DMS114 treated with DMSO at 0.1 percent for 48 hours (cell line): ENCODE measurements at regions not wholly inside any gene's neighbourhood (a gene's known extent, or its start where the extent isn't known, plus 50 kb on each side); places are given as distances from the start of the nearest gene placed in this dataset.
"Not testable (repeated sequence)": the region's sequence is repeated elsewhere in the genome, so short reads cannot be mapped to it uniquely, and the experiment has no call there.

Experiments
- DNase-seq: peaks from one replicate; lab custom pipeline; 2025; ENCODE audit not compliant: unreplicated experiment; lab: John Stamatoyannopoulos, UW

DNA sequence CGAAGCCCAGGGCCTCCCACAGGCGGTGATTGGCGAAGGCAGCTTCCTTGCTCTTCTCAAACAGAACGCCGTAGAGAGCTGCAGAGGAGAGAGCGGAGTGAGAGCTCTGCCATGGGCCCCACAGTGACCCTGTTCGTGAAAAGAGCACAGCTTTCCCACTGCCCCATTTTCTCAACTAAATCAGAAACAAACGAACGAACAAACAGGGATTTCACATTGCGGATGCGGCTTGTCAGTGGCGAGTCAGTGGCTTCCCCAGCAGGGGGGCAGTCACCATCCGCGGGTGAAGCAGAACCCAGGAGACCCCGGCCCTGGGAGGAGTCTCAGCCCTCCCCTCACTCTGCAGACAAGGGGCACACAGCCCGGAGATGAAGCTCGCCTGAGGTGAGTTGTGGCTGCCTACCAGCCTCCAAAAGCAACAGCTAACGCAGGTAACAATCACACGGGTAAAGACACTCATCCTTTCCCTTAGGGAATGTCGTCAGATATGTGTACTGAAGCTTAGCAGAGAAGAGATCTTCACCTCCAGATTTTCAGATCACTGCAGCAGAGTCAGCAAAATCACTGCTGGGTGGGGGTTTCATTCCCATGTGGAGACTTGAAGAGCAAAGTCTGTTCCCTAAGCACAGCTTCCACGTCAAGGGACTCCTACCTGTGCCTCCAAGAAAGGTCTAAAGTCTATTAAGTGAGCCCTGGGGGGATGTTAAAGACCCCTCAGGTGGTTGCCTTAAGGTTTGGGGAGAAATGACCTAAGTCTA is 51.2 kb upstream of the GPR31 start:
- DNase-seq: no peak

DNA sequence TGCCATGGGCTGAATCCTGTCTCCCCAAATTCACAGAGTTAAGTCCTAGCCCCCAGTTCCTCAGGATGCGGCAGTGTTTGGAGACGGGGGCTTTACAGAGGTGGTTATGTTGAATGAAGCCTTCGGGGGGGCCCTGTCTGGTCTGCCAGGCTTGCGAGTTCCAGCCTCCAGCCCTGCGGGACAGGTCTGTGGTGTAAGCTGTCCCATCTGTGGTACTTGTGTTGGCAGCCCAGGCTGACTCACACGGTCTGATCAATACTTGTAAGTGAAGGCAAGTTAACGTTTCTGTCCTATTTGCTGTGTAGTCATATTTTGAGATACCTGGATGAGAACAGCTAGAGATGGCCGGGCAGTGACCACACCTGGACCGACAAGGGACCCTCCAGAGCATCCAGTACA is 51.8 kb upstream of the GPR31 start:
- DNase-seq: no peak

DNA sequence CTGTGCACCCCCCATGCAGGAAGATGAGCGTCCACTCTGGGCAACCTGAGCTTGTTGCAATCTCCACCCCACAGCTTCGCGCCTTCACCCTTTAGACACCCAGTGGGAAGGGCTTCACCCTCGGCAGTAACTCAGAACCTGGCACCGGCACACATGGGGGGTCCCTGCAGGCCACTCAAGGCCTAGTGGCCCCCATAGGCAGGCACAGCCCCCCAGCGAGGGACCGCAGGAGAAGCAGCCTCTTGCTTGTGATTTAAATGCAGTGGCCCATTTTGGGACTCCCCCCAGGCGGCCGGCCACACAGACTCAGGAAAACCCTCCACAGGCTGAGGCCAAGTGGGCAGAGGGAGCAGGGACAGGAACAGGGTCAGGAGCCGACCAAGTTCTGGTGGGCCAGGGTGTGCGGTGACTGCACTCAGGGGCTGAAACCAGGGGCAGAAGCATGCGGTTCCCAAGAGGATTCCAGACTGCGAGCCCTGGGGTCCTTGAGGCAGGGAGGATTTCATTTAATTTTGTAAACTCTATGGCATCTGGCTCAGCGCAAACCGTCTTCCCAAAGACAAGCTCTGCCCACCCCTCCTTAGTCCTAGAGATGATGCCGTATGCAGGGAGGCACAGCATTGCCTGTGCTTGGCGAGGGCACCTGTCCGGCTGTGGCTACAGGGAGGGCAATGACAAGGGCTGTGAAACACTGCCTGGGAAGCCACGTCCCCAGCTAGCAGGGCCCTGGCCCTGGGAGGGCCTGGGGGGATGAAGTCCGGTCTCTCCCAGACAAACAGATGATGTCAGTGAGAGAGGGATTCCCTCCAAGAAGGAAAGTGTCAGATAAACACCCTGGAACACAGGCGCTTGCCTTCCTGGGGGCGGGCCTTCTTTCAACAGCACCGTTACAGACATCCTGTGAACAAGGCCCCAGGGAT is 52.9 kb upstream of the GPR31 start:
- no peak for DNase-seq

DNA sequence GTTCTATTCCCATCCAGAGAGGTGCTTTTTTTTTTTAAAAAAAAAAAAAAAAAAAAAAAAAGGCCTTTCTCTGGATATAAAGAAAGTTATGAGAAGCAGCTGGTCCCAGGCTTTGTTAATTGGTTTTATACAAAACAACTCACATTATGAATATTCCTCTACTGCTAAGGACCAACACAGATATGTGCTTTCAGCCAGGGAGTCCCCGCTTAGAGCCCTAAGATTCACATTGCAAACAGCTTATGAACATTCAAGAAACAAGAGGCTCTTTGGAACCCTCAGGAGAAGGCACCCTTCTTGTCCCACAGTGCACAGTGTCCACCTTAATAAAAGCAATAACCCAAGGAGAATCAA is 53.5 kb upstream of the GPR31 start:
- no peak for DNase-seq

DNA sequence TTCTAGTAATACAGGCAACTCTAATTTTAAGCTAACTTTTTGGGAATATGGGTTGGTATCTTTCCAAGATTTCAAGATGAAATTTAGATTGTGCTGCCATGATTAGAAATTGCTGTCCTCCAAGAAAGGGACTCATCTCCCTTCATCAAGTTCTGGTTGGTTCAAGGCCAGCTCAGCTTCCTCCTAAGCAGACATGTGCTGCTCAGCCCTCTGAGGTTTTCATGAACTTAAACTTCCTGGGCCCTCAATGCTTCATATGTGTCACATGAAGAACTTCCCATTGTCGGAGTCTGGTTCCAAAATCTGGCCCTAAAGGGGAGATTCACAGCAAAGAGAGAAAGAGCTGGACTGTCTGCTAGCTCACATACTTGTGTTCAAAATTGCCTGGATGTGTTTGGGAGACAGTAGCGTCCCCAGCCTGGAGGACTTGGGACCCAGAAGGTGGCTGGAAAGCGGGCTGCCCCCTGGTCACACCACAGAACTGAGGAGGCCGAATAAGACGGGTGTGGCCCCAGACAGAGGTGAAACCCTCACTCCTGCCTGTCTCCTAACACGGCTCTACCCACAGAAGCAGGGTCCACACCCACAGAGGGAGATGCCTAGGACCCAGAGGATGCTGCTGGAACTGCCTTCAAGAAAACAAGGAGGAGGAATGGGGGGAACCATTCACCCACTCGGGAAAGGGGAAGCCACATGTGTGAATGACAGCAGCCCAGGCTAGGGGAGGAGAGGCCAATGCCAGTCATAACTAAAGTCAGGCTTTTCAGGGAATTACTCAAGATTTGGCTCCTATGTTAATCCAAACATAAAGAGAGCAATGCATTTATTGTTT is 54.3 kb upstream of the GPR31 start:
- no peak for DNase-seq

DNA sequence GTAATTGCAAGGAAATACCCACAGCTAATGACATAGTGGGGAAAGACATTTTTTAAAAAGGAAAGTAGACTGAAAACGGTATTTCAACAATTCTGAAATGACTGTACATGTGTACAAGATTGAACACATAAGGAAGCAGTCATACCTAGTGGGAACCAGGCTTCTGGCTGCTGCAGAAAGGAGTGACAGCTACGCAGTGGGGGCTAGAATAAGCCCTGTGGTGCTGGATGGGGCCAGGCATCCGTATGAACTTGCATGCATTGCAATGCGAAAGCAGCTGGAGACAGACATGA is 54.9 kb upstream of the GPR31 start:
- DNase-seq: no peak

DNA sequence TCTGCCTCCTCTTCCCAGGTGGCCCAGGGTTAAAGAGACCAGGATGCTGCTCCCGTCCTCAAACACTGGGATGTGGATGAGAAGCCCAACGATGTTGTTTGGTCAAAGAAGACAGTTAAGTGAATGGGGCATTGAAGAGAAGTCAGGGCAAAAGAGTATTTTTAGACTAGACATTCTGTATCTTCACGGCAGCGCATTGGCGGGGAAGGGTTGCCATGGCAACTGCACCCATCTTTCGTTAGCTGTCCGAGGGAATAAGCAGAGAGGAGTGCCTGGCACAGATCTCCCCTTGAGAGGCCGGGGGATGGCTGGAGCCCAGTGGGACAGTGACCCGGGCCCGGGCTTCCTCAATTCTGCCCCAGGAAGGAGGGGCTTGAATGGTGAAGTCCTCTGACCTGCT is 56.4 kb upstream of the GPR31 start:
- DNase-seq: no peak

DNA sequence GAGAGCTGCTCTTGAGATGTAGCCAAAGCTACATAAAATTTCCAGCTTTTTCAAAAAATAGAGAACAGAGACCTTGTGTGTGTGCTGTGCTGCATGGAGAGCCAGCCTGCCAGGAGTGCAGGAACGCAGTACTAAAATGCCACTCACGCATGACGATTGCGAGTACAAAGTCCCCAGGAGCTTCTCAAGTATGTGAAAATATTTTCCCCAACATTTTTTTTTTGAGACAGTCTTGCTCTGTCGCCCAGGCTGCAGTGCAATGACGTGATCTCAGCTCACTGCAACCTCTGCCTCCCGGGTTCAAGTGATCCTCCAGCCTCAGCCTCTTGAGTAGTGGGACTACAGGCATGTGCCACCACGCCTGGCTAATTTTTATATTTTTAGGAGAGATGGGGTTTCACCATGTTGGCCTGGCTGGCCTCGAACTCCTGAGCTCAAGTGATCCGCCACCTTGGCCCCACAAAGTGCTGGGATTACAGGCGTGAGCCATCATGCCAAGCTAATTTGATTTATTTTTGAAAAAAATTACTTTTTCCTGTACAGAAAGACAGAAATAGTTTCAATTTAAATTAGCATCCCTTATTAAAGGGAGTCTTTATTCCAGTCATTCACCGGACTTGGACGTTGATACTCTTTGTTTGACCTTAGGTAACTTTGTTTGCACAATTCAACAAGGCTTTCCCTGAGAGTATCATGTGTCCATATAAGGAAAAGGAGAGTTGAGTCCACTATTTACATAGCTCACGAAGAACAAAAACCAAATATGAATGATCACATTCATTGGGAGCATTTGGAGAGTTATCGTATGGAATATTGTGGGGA is 57.9 kb upstream of the GPR31 start:
- DNase-seq: not testable (repeated sequence)

DNA sequence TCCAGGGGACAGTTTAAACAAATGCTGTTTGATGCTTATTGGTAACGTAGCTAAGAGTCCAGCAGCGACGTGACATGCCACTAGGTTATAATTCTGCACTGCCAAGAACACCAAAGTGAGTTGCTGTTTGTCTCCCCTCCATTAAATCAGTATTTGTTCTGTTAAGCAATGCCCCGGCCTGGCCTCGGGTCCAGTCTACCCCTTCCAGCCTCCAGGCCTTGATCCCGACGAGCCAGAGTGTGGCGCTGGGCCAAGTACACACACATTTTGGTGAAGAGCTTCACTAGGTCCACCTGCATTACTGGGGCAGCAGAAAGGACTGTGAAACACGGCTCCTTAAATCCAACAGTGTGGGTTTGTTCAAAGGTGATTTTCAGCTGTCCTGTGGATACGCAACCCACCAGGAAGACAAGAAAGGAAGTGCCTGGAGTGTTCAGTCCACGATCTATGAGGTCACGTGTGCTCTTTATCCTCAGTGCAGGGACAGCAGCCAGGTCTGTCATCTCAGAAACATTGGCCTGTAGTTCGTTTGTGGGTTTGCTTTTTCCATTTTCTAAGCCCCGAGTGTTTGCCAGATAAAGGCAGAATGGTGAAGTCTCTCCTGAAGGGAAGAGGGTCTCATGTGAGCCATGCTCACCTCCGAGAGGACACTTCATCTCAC is 58.7 kb upstream of the GPR31 start:
- DNase-seq: not testable (repeated sequence)

DNA sequence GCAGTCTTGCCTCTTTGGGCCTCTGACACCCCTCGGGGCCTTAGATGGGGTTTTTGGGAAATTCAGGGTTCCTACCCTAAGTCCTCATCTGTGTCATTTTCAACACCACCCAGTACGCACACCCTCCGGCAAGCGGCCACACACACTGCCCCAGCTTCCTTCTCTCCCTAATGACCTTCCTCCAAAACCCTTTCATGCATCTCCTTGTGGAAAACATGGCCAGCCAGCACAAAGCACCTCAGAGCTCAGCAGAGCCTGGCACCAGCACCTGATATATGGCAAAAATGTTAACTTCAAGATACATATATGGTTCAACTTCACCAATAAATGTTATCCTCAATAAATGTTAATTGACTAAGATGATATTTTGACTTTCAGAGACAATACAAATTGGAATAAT is 59.3 kb upstream of the GPR31 start:
- DNase-seq: not testable (repeated sequence)

DNA sequence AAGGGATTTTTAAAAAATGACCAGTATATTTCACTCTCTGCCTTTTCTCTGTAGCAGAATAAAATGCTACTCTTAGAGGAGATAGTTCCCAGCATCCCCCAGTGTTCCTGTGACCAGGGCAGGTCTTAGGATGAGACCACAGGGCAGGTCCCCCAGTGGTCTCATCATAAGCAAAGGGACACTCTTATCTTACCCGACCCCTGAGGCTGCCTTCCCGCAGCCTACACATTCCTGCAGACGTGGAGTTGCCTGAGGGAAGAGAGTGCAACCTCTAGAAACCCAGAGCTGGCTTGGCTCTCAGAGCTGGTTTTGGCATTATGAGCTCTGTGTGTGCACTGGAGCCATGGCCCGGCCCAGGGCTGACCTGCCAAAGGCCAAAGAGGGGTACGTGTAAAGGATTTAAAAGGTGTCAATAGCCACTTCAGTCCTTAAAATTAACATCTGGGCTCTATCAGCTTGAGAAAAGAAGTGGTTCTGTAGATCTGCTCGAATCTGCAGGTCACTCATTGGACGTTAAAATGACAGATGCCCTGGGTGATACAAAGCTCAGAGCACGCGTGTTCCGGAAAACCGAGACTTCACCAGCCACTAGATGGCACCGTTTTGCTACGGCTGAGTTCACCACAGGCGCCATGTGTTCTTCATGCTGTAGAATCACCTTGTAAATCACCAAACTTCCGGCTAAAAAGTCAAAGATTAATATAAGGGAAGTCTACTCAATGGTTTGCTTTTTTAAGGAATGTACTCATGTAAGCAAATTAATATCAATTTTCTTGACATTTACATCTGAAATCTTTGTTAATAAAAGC is 60.4 kb upstream of the GPR31 start:
- DNase-seq: peak; percentile 1

DNA sequence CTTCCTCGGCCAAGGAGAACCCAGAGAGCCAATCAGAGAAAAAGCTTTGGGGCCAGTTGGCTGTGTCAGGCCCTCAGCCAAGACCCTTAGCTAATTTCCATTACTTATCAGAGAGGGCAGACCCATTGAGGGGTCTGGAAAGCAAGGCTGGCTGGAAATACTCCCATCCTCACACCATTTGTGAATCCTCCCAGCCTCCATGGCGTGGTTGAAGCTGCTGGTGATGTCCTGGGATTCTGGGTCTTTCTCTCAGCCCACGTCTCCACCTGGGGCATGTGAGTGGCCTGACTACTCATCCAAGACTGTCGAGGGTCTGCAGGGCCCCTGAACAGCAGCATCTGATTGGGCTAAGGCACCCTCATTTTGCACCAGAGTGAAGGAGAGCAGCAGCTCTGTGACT is 61.3 kb upstream of the GPR31 start:
- not testable (repeated sequence) for DNase-seq

DNA sequence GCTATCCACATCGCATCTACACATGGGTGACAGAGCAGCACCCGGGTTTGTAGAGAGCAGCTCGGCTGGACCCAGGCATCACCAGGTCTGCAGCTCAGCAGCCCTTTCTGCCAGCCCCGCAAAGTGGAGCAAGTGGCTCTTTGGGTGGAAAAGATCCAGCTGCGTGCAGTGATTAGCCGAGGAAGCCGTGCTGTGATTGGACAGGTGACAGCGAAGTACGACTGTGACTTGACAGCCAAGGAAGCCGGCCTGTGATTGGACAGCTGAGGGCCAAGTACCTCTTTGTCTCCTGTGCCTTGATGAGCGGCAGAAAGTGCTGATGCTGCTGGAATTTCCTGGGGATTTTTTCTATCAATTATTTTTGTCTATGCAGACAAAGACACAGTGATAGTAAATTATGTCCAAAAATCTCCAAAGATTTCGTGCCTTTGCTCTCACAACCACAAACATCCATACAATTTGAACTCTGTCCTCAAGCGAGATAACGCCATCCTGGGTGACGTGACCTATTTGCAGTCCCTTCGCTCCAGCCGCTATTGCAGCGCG is 62.3 kb upstream of the GPR31 start:
- no peak for DNase-seq

DNA sequence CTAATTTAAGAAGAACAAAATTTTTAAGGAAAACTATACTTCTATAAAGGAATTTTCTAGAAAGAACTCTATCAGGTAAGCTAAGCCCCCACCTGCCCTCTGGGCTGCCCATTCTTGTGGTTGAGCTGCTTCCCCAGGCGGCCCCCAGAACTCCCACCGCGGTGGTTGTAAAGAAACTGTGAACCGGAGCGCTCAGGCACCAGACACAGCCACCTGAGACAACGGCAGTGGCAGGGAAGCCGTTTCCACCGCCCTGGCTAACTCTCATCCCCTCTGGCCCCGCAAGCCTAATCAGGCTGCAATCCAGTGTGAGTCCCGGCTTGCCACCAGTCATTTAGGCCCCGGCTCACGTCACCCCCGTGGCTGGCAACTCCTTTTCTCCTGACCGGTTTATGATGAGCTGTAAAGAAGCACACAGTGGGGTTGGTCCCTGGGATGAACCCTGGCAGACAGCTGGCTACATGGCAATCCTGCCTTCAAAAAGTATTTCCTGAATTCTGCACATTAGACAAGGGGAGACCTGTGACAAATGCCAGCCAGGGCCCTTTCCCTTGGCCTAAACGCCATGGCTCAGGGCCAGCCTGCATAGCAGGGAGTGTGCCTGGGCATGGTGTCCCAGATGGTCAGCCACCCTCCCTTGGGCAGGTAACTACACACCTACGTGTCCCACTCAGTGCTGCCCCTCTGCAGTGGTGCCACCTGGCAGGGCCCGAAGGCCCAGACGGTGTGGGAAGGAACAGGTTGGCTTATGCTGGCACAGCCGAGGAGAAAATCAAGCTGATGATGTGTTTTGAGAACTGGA is 63.8 kb upstream of the GPR31 start:
- no peak for DNase-seq

DNA sequence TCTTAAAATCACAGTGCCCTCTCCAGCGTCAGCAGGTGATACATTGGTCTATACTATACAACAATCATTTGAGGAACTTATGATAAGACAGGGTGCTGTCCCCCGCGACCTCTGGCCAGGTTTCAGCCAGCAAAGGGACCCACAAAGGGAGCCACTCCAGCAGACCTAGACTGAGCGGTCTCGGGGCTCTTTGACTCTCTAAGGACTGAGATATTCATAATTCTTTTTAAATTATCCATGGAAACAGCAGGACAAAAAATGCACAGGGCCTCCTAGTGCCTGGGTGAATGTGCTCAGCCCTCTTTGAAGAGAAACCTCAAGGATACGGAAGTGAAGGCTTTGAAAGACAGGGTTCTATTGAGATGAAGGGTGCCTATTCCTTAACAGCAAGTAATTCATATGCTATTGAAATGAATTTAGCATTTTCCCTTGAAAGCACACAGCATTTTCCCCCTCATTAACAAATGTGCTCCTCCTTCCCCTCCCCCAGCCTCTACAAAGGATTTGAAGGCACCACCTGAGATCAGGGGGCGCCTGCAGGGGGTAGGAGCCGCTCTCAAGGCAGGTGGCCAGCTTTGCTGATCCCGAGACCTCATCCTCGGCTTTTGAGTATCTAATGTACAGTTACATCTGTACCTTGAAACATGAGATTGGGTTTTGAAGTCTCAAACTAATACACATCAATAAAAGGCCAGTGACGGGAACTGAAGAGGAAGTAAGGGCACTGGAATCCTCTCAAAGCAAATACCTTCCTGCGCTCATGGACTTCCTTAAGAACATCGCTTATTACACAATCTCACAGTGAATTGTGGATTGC is 65.3 kb upstream of the UNC93A start:
- DNase-seq: not testable (repeated sequence)

DNA sequence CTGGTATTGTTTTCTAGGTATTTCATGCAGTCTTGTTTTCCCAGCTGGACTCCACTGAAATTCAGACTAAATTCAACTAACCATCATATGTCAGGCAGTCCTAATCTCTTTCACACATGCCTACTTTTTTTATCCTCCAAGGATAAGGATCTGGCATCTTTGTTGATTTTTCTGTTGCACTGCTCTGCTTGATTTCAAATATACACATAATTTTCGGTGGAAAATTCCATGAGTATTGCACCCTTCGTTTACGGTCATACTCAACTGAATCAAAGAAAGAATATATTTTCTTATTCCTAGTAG is 64.8 kb upstream of the UNC93A start:
- no peak for DNase-seq

DNA sequence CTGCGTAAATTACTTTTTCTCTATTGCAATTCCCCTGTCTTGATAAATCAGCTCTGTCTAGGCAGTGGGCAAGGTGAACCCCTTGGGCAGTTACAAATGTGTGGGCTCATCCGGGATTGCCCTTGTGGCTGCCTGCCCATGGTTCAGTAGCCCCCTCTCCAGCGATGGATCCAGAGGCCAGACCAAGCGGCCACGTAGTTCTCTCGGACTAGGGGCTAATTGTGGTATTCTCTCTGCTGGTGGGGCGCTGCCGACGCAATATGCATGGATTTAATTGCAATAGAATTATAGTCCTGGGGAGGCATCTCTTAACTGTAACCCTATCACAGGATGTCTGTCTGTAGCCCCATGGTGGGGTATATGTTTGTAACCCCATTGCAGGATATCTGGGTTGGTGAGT is 64.3 kb upstream of the UNC93A start:
- DNase-seq: no peak

DNA sequence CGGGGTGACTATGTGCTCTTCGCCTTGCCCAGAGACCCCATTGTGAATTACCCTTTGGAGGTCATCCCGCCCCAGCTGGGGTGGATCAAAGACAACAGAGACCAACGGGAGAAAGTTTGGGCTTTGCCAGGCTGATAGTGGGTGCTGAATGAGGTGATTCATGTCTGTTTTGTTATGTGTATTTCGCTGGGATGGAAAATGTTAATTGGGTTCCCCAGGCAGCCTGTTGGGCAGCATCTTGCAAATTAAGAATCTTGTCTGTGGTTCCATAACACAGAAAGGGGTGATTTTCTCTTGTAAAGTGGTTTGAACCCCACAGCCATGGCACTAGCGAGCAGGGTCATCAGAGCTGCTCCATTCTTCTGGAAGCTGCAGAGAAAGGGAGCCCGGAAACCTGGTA is 63.1 kb upstream of the UNC93A start:
- no peak for DNase-seq
